ENCODE measurements at regions not wholly inside any gene's neighbourhood (a gene's known extent, or its start where the extent isn't known, plus 50 kb on each side); places are given as distances from the start of the nearest gene placed in this dataset.
A peak's percentile ranks its signal among the peaks of the same experiment; 100 is the strongest.

DNA sequence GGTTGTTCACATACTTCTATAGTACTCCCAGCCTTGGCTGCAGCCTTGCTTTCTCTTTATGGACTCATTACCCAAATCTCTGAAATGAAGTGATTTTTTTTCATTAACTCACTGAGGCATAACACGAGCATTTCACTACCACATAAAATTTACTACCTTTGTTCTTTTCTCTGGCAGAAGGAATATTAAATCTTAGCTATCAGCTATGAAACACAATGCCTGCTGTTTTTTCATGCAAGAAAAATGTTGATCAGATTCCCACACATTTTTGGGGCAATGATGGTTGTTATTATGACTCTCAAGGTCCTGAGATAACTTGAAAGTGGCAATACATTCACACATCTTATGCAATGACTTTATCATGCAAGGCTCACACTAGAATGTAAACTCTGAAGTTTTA lies 225.3 kb upstream of the ATP2B1 start:
- H3K27ac ChIP-seq (ENCODE audit: low read depth, low read length), result no peak overlapping the region

GRCh38 chr12:89932954-89933353 lies 224.3 kb upstream of the ATP2B1 start:
- H3K27ac ChIP-seq (ENCODE audit: low read depth, low read length), result no peak overlapping the region
- no peak overlapping the region for H3K9ac ChIP-seq (ENCODE audit: low read length)

More for the DNA sequence above, 225.3 kb upstream of the ATP2B1 start:
- Histone ChIP-seq H3K9me3 (ENCODE audit: insufficient read depth, low read length) (no peaks in the 10 kb centered on the region), H3K4me2 (ENCODE audit: low read depth, low read length, poor library complexity, severe bottlenecking) (no peak overlapping the region), H3K9ac (ENCODE audit: low read length) (no peak overlapping the region), H2AFZ (ENCODE audit: low read depth, low read length, severe bottlenecking) (no peak overlapping the region), H3K4me3 (ENCODE audit: insufficient read depth, low read length, poor library complexity, severe bottlenecking) (no peak overlapping the region), H3K27me3 (ENCODE audit: low read length) (no peaks in the 10 kb centered on the region), H3F3A (ENCODE audit: insufficient read depth) (peaks cover 5% of the 10 kb centered on the region; the same call in 1 of the 2 replicates), H3K36me3 (ENCODE audit: low read length) (0 out of 2 replicates have a peak, but pooled peaks cover 5% of the 10 kb centered on the region), H3K9me2 (replicated peaks; ENCODE audit: insufficient read depth, low read length) (no peaks in the 10 kb centered on the region), H3K79me2 (ENCODE audit: insufficient read depth, low read length) (no peaks in the 10 kb centered on the region), H4K20me1 (ENCODE audit: low read depth, low read length) (no peaks in the 10 kb centered on the region)
- TF ChIP-seq CTCF (IDR thresholded peaks at IDR 0.05; ENCODE audit: insufficient read depth, low read length, poor library complexity, severe bottlenecking), result no peak
- TF ChIP-seq EZH2phosphoT487 (conservative IDR thresholded peaks at IDR 0.05; ENCODE audit: low read length), result no peak

DNA sequence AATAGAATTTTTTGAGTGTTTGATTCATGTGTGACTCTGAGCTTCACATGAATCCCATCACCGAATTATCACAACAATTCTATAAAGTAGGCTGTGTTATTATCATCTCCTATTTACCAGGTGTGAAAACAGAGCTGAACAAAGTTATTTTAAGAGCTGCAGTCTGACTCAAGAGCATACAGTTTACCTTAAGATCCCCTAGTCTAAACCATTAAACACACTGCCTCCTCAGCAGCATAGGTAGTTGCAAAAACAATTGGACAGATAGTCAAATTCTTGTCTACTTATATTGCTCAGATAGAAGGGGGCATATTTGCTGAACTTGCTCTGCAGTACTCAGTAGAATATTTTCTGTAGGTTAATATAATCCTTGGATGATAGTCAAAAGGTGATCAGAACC lies 219.8 kb upstream of the ATP2B1 start:
- Histone ChIP-seq H3K27ac (ENCODE audit: low read depth, low read length) (peak overlapping the region; percentile 98), H3K4me2 (ENCODE audit: low read depth, low read length, poor library complexity, severe bottlenecking) (peak overlapping the region; percentile 95), H3K4me3 (ENCODE audit: insufficient read depth, low read length, poor library complexity, severe bottlenecking) (peak overlapping the region; percentile 56), H3K27me3 (ENCODE audit: low read length) (no peaks in the 10 kb centered on the region), H2AFZ (ENCODE audit: low read depth, low read length, severe bottlenecking) (peak overlapping the region; percentile 27), H3F3A (ENCODE audit: insufficient read depth) (peaks cover 33% of the 10 kb centered on the region), H4K20me1 (ENCODE audit: low read depth, low read length) (no peaks in the 10 kb centered on the region), H3K9me3 (ENCODE audit: insufficient read depth, low read length) (no peaks in the 10 kb centered on the region), H3K36me3 (ENCODE audit: low read length) (0 out of 2 replicates have a peak, but pooled peaks cover 5% of the 10 kb centered on the region), H3K79me2 (ENCODE audit: insufficient read depth, low read length) (no peaks in the 10 kb centered on the region), H3K9ac (ENCODE audit: low read length) (peak overlapping the region; percentile 49), H3K9me2 (replicated peaks; ENCODE audit: insufficient read depth, low read length) (no peaks in the 10 kb centered on the region)
- TF ChIP-seq CTCF (IDR thresholded peaks at IDR 0.05; ENCODE audit: insufficient read depth, low read length, poor library complexity, severe bottlenecking) (no peak), EZH2phosphoT487 (conservative IDR thresholded peaks at IDR 0.05; ENCODE audit: low read length) (no peak)

More at GRCh38 chr12:89932954-89933353, 224.3 kb upstream of the ATP2B1 start:
- H2AFZ ChIP-seq (ENCODE audit: low read depth, low read length, severe bottlenecking), result no peak overlapping the region
- H3F3A ChIP-seq (ENCODE audit: insufficient read depth), result peaks cover 14% of the 10 kb centered on the region
- H3K4me3 ChIP-seq (ENCODE audit: insufficient read depth, low read length, poor library complexity, severe bottlenecking), result no peak overlapping the region
- H4K20me1 ChIP-seq (ENCODE audit: low read depth, low read length), result no peaks in the 10 kb centered on the region
- H3K4me2 ChIP-seq (ENCODE audit: low read depth, low read length, poor library complexity, severe bottlenecking), result no peak overlapping the region
- H3K9me3 ChIP-seq (ENCODE audit: insufficient read depth, low read length), result no peaks in the 10 kb centered on the region
- no peak for TF ChIP-seq EZH2phosphoT487 (conservative IDR thresholded peaks at IDR 0.05; ENCODE audit: low read length)
- no peak for TF ChIP-seq CTCF (IDR thresholded peaks at IDR 0.05; ENCODE audit: insufficient read depth, low read length, poor library complexity, severe bottlenecking)
- H3K9me2 ChIP-seq (replicated peaks; ENCODE audit: insufficient read depth, low read length), result no peaks in the 10 kb centered on the region
- H3K27me3 ChIP-seq (ENCODE audit: low read length), result no peaks in the 10 kb centered on the region
- H3K36me3 ChIP-seq (ENCODE audit: low read length), result 0 out of 2 replicates have a peak, but pooled peaks cover 5% of the 10 kb centered on the region
- no peaks in the 10 kb centered on the region for H3K79me2 ChIP-seq (ENCODE audit: insufficient read depth, low read length)
